KG1 (cell line): ENCODE measurements at regions not wholly inside any gene's neighbourhood (a gene's known extent, or its start where the extent isn't known, plus 50 kb on each side); places are given as distances from the start of the nearest gene placed in this dataset.

Source experiments
- DNase-seq: peaks from one replicate; lab custom pipeline; 2025; lab: John Stamatoyannopoulos, UW

DNA sequence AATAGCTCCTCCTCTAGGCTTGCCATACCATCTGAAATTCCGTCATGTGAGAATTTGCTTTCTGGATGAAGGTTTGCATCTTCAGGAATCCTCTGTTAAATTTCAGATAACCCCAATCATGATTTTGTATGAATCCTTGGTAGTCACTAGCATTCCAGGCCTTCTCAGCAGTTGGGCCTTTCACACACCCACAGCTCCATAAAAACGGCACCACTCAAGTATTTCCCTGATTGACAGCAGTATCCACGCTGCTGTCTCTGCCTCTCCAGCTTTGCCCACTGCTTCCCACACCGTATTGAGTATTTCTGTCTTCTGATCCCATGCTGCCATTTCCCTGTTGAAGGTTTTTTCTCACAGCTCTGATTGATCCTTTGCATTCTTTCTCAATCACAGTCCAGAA lies 208.7 kb upstream of the NCAM1 start:
- DNase-seq, result no peak

DNA sequence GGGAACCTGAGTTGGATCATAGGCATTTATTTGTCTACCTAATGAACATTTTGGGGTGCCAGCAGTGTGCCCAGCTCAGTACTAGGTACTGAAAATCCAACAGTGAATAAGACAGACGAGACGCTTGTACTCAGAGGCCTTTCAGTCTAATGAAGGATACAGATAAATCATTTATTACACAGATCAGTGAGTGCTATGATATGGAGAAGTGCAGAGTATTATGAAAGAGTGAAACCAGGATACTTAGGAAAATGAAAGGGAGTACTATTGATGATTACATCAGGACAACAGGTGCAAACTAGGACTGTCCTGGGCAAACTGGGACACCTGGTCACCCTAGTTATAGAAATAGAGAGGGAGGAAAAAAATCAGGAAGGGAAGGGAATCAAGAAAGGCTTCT lies 207.5 kb upstream of the NCAM1 start:
- no peak for DNase-seq

DNA sequence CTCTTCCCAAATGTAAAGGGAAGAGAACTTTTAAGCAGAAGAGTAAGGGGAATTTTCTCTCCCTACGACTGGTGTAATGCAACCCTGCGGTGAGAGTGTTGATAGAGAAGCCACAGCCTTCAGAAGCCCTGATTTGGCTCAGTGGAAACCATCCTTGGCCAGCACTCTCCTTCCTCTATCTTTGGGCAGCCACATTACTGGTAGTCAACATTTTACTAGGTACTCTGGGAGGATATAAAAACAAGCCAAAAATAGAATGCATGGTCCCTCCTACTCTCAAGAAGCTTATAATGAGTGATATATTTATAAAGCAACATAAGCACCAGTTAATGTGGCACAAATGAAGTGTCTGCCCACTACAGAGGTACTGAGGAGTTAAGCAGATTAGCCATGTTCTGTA lies 201.8 kb upstream of the NCAM1 start:
- no peak for DNase-seq

DNA sequence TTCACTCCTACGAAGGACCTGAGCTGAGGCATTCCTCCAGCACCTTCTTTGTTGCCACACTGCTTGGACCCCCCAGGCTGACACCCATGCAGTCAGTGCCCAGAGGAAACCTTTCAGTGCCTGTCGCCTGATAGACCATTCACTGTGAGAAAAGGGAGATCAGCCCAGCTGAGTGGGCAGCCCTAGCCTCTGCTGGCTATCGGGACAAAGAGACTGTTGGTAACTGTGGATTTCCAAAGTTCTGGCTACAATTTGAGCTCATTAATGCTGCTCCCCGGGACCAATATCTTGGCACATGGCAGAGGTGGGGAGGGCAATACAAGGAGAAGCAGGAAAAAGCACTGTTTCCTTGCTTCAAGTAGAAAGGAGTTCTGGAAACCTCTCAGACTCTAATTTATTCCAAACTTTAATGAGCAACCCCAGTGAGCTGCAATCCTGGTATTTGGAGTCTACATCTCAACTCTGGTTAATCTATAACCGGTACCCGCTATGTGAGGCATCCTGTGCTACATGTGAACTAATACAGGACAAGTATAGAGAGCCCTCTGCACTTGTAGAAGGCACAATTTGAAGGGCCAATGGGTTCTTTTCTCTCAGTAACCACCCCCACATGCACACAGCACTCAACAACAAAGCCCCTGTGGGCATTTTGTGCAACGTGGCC lies 200.7 kb upstream of the NCAM1 start:
- DNase-seq, result no peak

DNA sequence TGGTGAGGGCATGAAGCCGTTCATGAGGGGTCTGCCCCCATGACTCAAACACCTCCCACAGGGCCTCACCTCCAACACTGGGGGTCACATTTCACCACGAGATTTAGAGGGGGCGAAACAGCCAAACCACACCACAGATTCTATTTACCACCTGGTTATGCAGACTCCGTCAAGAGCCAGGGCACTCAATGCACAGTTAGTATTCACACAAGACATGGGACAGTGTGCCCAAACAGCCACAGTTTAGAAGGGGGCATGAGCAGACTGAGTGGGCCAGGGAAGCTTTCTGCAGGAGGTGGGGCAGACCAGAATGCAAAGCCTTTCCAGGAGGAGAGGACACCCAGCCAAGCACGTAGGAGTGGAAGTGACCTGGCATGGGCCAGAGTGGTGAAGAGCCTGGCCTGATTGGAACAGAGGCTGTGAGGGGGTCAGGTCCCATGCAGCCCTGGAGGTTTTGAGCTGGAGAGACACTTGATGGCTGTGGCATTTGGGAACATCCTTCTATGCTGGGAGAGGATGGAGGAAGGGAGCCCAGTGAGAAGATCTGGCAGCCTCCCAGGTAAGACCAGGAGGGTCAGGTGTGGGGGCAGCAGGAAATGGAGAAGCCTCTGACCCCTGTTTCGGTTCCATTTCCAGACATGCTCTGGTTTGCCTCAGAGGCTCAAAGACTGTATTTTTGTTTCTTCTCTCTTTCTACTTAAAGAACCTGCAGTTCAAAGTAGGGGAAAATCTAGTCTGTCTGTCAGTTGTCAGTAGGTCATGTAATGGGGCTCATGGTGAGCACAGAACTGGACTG lies 199.1 kb upstream of the NCAM1 start:
- DNase-seq, result no peak

DNA sequence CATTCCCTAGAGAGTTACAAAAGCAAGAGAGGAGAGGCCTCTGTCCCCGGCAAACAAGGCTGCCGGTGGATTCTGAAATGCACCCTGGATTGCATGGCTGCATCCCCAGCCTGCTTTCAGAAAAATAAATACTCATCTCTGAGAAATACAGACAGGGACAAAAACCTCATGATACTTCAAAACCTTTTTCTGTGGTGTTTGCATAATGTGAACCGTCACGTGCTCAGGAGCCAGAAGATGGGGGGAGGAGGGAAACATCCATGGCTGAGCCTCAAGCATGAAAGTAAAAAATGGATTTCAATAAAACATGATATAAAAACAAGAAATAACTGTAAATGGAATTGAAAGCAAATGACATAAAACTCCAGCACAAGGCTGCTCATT lies 198.5 kb upstream of the NCAM1 start:
- DNase-seq, result no peak

DNA sequence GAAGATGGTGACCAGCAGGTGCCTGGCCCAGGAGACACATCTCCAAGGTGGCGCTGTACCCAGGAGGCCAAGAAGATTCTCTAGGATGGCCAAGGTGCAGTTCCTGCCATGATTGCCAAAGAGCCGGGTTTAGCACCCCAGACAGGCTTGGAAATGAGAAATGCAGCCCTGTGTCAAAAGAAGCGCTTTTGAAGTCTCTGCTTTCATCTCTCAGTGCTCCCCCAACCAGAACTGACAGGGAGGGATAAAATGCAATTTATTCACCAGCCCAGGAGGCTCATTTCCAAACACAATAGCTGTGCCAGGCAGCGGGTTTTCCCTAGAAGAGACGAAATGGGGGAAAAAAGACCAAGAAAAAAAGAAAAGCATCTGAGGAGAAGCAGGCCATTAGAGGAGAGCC lies 195.9 kb upstream of the NCAM1 start:
- DNase-seq, result no peak

DNA sequence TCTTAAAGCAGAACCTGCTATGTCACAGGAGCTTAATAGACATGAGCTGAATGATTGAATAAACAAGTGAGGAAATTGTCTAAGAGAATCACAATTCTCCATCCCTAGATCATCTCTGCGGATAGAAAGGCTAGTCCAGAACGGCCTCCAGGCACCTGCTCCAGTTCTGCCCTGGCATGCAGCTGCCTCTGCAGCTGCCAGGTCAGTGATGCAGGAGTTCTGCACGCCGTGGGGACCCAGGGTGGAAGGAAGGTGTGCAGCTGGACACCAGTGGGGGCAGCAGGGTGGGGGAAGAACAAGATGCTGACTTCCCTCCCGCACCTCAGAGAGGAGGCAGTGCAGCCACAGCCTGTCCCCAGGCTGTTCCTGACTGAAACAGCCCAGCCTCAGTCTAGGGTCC lies 192.1 kb upstream of the NCAM1 start:
- DNase-seq, result no peak

DNA sequence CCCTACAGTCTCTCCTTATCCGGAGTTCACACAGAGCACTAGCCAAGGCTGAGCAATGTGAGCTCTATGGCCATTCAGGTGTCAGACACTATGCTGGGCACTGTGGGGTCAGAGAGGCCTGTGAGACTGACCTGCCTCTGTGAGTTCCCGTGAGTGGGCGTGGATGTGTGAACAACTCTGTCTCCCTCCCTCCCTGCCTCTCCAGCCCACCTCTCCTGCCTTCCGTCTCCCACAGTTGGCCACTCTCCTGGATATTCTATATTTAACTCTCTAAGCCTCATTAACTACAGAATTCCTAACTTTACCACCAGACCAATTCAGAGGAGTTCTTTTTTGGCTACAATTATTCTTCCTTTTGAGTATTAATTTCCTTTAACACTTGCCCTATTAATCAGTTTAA lies 191.6 kb upstream of the NCAM1 start:
- DNase-seq, result no peak

DNA sequence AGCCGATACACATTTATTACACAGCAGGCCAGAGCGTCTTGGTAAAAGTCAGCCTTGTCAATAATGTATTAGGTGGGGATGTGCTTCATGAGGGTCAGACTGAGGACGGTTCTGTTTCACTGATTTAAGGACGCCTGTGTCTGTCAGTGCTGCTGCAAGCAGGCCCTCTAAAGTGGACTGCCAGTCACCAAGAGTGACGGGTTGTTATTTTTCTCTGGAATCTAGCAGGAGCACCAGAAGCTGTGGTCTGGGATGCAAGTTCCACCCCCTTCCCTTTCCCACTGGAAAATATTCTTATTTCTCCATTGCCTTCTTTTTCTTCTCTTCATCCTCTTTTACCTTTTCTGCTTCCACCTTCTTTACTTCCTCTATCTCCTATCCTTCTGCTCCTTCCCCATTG lies 191.2 kb upstream of the NCAM1 start:
- DNase-seq, result no peak

DNA sequence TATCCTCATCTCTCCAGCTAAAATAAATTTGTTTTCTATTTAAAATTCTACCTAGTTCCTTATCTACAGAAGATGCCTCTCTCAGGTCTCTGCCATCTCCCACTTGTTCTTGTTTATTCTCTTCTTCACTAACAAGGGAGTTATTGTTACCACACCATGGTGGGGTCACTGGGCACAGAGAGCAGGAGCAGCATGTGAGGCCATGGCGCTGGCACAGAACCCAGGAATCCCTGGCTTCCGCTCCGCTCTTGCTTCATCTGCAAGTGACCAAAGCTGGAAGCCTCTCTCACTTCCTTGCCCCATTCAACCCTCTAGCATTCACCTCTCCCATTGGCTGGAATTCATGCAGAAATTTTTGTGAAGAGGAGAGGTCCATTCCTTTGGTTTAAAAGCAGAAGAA lies 190.7 kb upstream of the NCAM1 start:
- DNase-seq, result no peak

DNA sequence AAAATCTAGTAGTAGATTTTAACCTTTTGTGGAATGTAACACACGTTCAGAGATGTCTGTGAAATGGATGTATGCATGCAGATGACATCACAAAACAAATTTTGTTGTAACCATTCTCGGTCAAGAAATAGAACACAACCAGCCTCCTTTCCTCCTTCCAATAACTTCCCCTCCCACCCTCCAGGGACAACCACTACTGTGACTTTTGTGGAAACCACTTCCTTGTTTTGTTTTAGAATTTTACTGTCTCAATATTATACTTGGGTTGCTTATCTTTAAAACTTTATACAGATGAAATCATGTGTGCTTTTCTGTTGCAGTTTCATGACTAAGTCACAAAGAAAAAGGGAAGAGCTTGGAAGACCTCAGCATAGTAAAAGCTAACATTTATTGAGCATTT lies 189.4 kb upstream of the NCAM1 start:
- no peak for DNase-seq

DNA sequence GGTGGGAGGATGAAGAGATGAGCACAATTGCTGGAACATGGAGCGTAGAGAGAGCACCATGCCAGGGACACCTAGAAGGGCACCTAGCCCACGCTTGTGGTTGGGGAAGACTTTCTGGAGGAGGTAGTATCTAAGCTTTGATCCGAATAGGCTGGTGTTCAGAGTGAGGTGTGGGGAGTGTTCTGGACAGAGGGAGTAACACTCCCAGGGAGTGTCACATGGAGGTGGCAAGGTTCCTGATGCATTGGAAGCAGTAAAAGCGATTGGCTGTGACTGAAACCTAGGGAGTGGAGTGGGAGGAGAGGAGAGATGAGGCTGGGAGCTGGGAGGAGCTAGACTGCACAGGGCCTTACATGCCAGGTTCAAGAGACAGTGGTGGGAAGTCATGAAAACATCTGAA lies 188.0 kb upstream of the NCAM1 start:
- DNase-seq, result no peak

DNA sequence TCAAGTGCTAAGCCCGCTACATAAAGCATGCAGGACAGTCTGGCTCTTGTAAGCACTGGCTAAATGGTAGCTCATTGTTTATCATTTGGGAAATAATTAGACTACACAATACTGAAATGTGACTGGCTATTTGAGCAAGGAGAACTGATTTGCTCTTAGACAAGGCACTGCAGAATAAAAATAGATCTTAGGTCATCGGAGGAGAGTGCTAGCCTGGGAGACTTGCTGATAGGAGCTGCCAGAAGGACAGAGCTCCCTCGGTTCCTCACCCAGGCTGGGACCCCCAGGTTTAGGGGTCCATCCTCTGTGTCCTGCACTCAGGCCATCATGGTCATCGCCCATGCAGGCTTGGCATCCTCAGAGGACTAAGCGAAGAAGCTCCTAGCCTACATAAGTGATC lies 184.4 kb upstream of the NCAM1 start:
- no peak for DNase-seq

DNA sequence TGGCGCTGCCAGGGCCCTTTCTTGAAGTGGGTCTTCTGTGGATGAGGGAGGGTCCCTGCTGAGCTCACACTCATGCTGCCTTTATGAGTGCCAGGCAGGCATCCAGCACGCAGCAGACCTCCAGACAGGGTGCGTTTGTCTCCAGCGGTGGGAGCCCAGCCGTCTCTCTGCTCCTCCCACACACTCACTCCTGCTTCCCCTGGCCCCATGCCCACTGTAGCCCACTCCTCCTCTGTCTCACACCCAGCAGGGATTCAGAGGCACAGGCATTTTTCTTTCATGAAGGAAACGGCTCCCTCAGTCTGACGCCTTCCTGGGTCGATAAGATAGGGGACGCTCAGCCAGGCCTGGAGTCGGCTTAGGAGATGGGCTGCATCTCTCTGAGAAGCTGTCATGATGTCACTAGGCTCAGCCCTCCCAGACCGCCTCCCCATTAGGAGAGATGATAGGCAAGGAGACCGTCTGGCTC lies 183.9 kb upstream of the NCAM1 start:
- DNase-seq, result no peak

DNA sequence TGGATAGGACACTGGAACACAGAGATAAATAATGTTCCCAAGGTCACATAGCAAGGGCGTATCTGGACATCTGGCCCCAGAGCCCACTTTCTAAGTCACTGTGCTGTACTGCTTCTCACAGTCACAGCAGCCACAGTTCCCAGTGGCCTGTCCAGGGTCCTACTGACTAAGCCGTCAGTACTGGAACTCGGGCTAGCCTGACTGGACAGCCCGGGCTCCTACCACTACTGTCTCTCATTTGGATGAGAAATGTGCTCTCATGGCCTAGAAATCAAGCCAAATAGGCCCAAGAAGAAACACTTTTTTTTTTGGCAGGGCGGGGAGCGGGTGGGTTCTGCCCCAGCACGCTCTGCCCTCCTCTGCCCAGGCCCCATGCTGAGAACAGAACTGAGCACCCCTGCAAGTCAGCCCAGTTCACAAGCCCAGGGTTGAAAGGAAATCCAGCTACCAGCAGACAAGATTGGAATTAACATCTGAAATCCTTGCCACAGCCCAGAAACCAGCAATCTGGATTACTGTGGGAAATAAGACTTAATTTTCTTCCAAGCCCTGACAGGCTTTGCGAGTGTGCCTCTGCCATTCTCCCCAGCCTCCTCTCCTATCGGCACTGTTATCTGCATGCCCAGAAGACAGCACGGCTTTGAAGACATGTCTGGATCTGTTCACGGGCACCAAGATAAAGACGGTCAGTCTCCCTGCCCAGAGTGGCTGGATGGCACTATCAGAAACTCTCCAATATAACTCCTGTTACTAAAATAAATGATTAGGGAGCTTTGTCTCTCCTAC lies 182.9 kb upstream of the NCAM1 start:
- DNase-seq, result no peak

DNA sequence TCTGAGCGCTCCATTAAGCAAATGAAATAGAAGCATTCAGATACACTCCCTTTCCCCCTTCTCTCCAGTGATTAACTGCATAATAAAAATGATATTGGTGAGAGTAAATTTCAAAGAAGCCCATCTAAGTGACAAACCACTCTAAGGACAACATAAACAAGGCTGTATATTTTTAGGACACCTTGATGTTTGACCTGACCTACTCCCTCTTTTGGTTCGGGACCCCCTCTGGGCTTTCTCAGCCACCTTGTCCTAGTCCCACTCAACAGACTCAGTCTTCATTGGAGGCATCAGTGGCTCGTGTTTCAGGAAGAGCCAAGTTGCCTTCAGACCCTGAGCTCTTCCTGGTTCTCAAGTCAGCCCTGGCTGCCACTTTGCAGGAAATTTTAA lies 182.3 kb upstream of the NCAM1 start:
- no peak for DNase-seq

DNA sequence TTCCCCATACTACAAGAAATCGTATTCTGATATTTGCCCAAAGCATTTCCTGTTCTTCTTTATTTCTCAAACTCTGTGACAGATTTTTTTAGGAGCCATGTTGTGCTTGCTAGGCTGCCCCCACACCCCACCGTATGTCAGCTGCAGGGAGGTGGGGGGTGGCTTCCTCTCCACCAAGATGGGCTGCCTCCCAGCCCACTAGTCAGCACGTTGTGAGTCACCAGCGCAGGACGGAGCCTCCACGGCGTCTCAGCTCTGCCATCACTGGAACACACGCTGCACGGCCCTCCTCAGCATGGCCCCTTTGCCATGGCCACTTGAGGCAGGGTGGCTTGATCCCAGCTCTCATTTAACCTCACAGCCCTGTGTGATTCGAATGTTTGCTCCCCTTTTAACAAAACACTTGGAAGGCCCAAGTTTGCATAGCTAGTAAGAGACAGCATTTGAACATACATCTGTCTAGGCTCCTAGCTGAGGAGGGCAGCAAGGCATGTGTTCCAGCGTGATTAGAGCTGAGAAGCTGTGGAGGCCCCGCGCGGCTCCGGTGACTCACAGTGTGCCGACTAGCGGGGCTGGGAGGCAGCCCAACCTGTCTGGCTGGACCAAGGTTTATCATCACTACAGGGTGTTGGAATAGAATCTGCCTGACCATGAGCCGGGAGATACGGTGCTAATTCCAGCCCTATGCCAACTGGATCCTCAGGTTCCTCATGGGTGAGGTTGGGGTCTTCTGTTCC lies 180.7 kb upstream of the NCAM1 start:
- DNase-seq, result no peak

DNA sequence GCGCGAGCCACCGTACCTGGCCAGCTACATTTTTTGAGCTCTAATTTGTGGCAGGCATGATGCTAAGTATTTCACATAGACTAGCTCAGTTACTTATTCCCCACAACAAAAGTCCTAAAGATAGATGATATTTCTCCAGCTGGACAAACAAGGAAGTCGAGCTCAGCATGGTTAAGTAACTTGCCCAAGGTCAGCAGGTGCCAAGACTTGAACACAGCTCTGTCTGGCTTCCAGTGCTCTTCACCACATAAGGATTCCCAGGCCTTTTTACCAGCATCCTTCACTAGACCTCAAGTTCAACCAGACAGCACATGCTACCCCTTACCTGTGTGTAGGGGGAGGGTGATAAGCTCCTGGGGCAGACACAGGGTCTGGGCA lies 177.3 kb upstream of the NCAM1 start:
- DNase-seq, result no peak

DNA sequence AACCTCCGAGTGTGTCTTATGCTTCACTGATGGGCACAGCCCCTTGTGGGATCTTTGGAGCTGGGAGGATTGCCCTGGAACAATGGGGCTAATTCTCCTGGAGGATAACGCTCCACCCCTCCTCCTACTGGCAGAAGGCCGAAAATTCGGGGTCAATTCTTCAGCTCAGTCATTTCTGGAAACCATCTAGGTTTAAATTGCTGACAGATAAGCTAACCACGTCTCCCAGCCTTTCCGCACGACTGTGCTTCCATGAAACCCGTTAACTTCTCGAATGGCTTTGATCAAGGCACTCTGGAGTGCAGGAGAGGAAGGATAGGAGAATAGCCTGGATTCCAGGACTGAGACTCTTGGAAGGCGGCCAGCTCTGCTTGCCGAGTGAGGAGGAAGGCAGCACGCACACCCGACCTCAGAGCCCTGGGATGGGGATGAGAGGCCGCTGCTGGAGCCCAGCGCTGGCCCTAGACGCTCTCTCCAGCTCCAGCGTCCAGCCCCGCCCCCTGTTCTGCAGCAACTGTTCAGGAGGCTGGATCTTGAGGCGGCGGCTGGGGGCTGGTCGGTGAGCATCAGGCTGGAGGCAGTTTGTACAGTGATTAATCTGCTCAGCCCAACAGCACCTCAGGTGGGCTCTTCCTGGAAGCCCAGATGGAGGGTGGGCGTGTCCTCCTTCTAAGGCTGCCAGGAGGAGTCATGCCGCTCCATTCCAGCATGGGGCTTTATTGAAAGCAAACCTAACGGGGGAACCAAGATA lies 176.7 kb upstream of the NCAM1 start:
- no peak for DNase-seq

DNA sequence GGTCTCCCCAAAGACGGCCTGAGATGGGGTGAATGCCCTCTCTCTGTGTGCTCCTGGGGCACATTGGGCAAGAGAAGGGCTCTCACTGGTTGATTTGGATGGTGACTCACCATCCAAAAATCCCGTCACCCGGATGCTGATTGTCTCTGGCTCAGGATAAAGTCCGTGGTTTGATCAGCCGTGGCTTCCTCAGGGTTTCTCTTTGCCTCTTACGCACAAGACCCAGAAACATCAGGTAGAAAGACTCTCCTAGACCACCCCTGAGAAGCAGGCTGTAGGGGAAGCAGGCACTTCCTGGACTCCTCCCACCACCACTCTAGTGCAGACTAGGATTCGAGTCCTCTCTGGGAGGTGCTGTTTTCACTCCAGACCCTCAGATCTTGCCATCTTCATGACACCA lies 176.1 kb upstream of the NCAM1 start:
- DNase-seq, result no peak

DNA sequence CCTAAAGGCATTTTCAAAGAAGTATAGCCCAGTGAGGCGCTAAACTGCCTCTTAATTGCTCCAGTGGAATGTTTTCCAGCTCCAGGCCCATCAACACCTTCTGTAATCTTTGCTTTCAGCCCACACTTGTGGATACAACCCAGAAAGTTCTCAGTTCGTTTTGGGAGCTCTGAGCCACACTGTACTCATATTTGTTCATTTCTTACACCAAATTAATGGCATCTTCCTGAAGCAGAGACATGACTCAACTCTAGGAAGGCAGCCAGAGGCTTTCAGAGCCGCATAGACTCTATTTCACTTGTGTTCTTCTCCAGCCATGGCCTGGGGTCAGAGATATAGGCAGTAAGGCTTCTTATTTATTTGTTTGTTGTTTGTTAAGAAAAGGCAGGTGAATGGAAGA lies 175.5 kb upstream of the NCAM1 start:
- DNase-seq, result no peak
